SK-N-SH (cell line): ENCODE measurements at regions not wholly inside any gene's neighbourhood (a gene's known extent, or its start where the extent isn't known, plus 50 kb on each side); places are given as distances from the start of the nearest gene placed in this dataset.

Source experiments
- CTCF ChIA-PET: fragments of 300-600, 350-600 bp; formaldehyde crosslinking; extraction: SDS; loops from one replicate; lab custom pipeline; 2021; lab: Yijun Ruan, JAX
- POLR2A ChIA-PET: fragments of 350-600 bp; sonication (Branson Sonifier 250); formaldehyde crosslinking; extraction: SDS; loops from one replicate; lab custom pipeline; 2020; ENCODE audit warnings: antibody characterized with exemption, inconsistent platforms; lab: Yijun Ruan, JAX
- DNase-seq: peaks from one replicate; pipeline ENCODE4 v3.0.0; 2012
- H2AFZ ChIP-seq: fragments of 200-600 bp; sonication (generic); 2 replicates; pipeline ENCODE4 v1.8.1; 2016; ENCODE audit warnings: antibody characterized with exemption, mild to moderate bottlenecking, low read depth
- H3F3A ChIP-seq: fragments of 200-600 bp; sonication (generic); replicated peaks from 2 replicates; pipeline ENCODE3; 2016; ENCODE audit warnings: antibody characterized with exemption, mild to moderate bottlenecking; ENCODE audit not compliant: insufficient read depth
- H3K27ac ChIP-seq, 2 experiments: fragments of 200-500 bp in 1 of 2; fragments of 200-600 bp in 1 of 2; sonication (Bioruptor generic) in 1 of 2; sonication (generic), shearing (Covaris generic) in 1 of 2; 2 replicates each; pipeline versions ENCODE4 v1.5.1 to v1.6.1; 2014 to 2016; ENCODE audit warnings: low read depth in 2 of 2, inconsistent platforms in 1 of 2, low read length in 1 of 2, mild to moderate bottlenecking in 1 of 2, mixed read lengths in 1 of 2
- H3K27me3 ChIP-seq: fragments of 200-600 bp; sonication (generic), shearing (Covaris generic); 2 replicates; pipeline ENCODE4 v1.6.1; 2016; ENCODE audit warnings: mixed run types; ENCODE audit not compliant: insufficient read depth
- H3K36me3 ChIP-seq, 2 experiments: fragments of 200-500 bp in 1 of 2; fragments of 200-600 bp in 1 of 2; sonication (Bioruptor generic) in 1 of 2; sonication (generic) in 1 of 2; replicated peaks in 1 of 2; 2 replicates each; pipeline versions ENCODE3 to v1.5.1; 2014 to 2016; ENCODE audit warnings: low read length in 1 of 2, mild to moderate bottlenecking in 1 of 2; ENCODE audit not compliant: insufficient read depth in 2 of 2, control insufficient read depth in 1 of 2
- H3K4me1 ChIP-seq, 2 experiments: fragments of 200-500 bp in 1 of 2; fragments of 200-600 bp in 1 of 2; sonication (Bioruptor generic) in 1 of 2; sonication (generic), shearing (Covaris generic) in 1 of 2; 2 replicates each; pipeline versions ENCODE4 v1.5.1 to v1.6.1; 2014 to 2016; ENCODE audit warnings: low read depth in 1 of 2, low read length in 1 of 2, mixed run types in 1 of 2; ENCODE audit not compliant: insufficient read depth in 2 of 2, control insufficient read depth in 1 of 2
- H3K4me2 ChIP-seq: fragments of 200-600 bp; sonication (generic), shearing (Covaris generic); 2 replicates; pipeline ENCODE4 v1.6.1; 2017; ENCODE audit warnings: mixed run types
- H3K4me3 ChIP-seq, 2 experiments: fragments of 200-500 bp in 1 of 2; fragments of 200-600 bp in 1 of 2; sonication (Bioruptor generic) in 1 of 2; sonication (generic), shearing (Covaris generic) in 1 of 2; 2 replicates each; pipeline versions ENCODE4 v1.5.1 to v1.8.1; 2014 to 2016; ENCODE audit warnings: low read depth in 2 of 2, inconsistent platforms in 1 of 2, low read length in 1 of 2, mild to moderate bottlenecking in 1 of 2, mixed read lengths in 1 of 2, moderate library complexity in 1 of 2
- H3K79me2 ChIP-seq: fragments of 200-600 bp; sonication (generic); 2 replicates; pipeline ENCODE4 v1.8.1; 2017; ENCODE audit warnings: mild to moderate bottlenecking; ENCODE audit not compliant: insufficient read depth
- H3K9ac ChIP-seq: fragments of 200-600 bp; sonication (generic); 2 replicates; pipeline ENCODE4 v1.6.1; 2017; ENCODE audit warnings: mixed run types
- H3K9me2 ChIP-seq: fragments of 200-600 bp; sonication (generic); 2 replicates; pipeline ENCODE4 v1.6.1; 2017; ENCODE audit warnings: mixed run types
- H3K9me3 ChIP-seq: fragments of 200-600 bp; sonication (generic); 2 replicates; pipeline ENCODE4 v1.6.1; 2017; ENCODE audit warnings: mixed run types, mild to moderate bottlenecking, moderate library complexity
- H4K20me1 ChIP-seq: fragments of 200-600 bp; sonication (generic); 2 replicates; pipeline ENCODE4 v1.6.1; 2017; ENCODE audit warnings: mild to moderate bottlenecking, mixed run types; ENCODE audit not compliant: insufficient read depth
- CHD2 ChIP-seq: fragments of 150-350 bp; IDR thresholded peaks from 2 replicates; pipeline ENCODE4 v1.6.1; 2018; ENCODE audit warnings: low read length; ENCODE audit not compliant: partially characterized antibody
- CTCF ChIP-seq: fragments of 200-600 bp; sonication (generic); IDR thresholded peaks from 2 replicates; pipeline ENCODE4 v1.6.1; 2017; ENCODE audit warnings: antibody characterized with exemption, mild to moderate bottlenecking, moderate library complexity
- EP300 ChIP-seq, 2 experiments: IDR thresholded peaks; 2 replicates each; pipeline versions ENCODE4 v1.4.0 to v1.6.1; 2012; ENCODE audit warnings: borderline replicate concordance in 1 of 2, low read depth in 1 of 2, low read length in 1 of 2
- GABPA ChIP-seq: IDR thresholded peaks from 2 replicates; pipeline ENCODE4 v1.4.0; 2012; ENCODE audit warnings: low read depth, mild to moderate bottlenecking
- MEF2A ChIP-seq: IDR thresholded peaks from 2 replicates; pipeline ENCODE4 v1.4.0; 2012; ENCODE audit warnings: low read depth, borderline replicate concordance
- NRF1 ChIP-seq: IDR thresholded peaks from 2 replicates; pipeline ENCODE4 v1.6.1; 2012; ENCODE audit warnings: low read depth, mild to moderate bottlenecking, low read length
- PBX3 ChIP-seq: IDR thresholded peaks from 2 replicates; pipeline ENCODE4; 2012
- RAD21 ChIP-seq: IDR thresholded peaks from 2 replicates; pipeline ENCODE4 v1.6.1; 2012; ENCODE audit warnings: mild to moderate bottlenecking, low read length
- RXRA ChIP-seq: IDR thresholded peaks from 2 replicates; pipeline ENCODE4 v1.4.0; 2012; ENCODE audit warnings: low read depth, mild to moderate bottlenecking, borderline replicate concordance
- SMC3 ChIP-seq: IDR thresholded peaks from 2 replicates; pipeline ENCODE4 v1.6.1; 2012; ENCODE audit warnings: low read depth, low read length, improper control_type of control experiment
- TAF1 ChIP-seq: IDR thresholded peaks from 2 replicates; pipeline ENCODE4 v1.6.1; 2012; ENCODE audit warnings: low read depth, mild to moderate bottlenecking, low read length, moderate library complexity, borderline replicate concordance
- TCF12 ChIP-seq: IDR thresholded peaks from 2 replicates; pipeline ENCODE4 v1.4.0; 2012
- WGBS: methylation state at CpG from one replicate; pipeline ENCODE4 v1.1.6; 2017; ENCODE audit warnings: low lambda C conversion rate; 5-methylcytosine and 5-hydroxymethylcytosine counted together
- TF ChIP-seq, protein P1 (sequence below): IDR thresholded peaks from 2 replicates; pipeline ENCODE4 v1.4.0; 2012; ENCODE audit warnings: low read depth
- TF ChIP-seq, protein P2 (sequence below): IDR thresholded peaks from 2 replicates; pipeline ENCODE4 v1.6.1; 2012; ENCODE audit warnings: mild to moderate bottlenecking, low read depth, low read length, moderate library complexity
- TF ChIP-seq, protein P3 (sequence below): fragments of 150-350 bp; IDR thresholded peaks from 2 replicates; pipeline ENCODE4 v1.6.1; 2017; ENCODE audit warnings: antibody characterized with exemption, low read length, low read depth, borderline replicate concordance
- TF ChIP-seq, protein P4 (sequence below): IDR thresholded peaks from 2 replicates; pipeline ENCODE4 v1.4.0; 2012; ENCODE audit warnings: low read depth, borderline replicate concordance

- Histone ChIP-seq H3K4me2 (peak overlapping the region; percentile 11; the same call in 1 of the 2 replicates), H3K9me3 (no peaks in the 10 kb centered on the region), H3K9ac (no peak overlapping the region), H3K79me2 (no peaks in the 10 kb centered on the region), H3K27me3 (no peaks in the 10 kb centered on the region), H3K4me3 (no peak overlapping the region), H3K36me3 (no peaks in the 10 kb centered on the region), H2AFZ (peak overlapping the region; percentile 36; the same call in 1 of the 2 replicates), H3K4me1 (peaks cover 0 to 3% of the 10 kb centered on the region in 2 experiments; a peak in 1 of 4 replicates), H3F3A (no peaks in the 10 kb centered on the region), H4K20me1 (no peaks in the 10 kb centered on the region), H3K9me2 (no peaks in the 10 kb centered on the region), H3K27ac (no peak overlapping the region)
- CTCF ChIA-PET, result interaction anchor here (1.1 to 5.7 kb wide), 2 partner anchors 8 to 116 kb away, joined by 3 to 75 read pairs; no protein-coding TSS in a partner anchor
- no peak for DNase-seq
- 43% methylated on average over 19 of the region's 19 CpGs for WGBS
- peak; percentile 28; the same call in 1 of the 2 replicates for TF ChIP-seq PBX3
- no peak for TF ChIP-seq RXRA
- no peak for TF ChIP-seq RAD21
- no peak for TF ChIP-seq NRF1
- TF ChIP-seq TCF12, result 0 out of 2 replicates have a peak, but pooled peaks have one; percentile 2
- no peak for TF ChIP-seq MEF2A
- TF ChIP-seq SMC3, result no peak
- TF ChIP-seq, protein P1, sequence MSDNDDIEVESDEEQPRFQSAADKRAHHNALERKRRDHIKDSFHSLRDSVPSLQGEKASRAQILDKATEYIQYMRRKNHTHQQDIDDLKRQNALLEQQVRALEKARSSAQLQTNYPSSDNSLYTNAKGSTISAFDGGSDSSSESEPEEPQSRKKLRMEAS, result no peak
- POLR2A ChIA-PET, result no interaction called here
Measured at GRCh38 chr17:56707312-56708219, 114.1 kb downstream of the NOG start.

DNA sequence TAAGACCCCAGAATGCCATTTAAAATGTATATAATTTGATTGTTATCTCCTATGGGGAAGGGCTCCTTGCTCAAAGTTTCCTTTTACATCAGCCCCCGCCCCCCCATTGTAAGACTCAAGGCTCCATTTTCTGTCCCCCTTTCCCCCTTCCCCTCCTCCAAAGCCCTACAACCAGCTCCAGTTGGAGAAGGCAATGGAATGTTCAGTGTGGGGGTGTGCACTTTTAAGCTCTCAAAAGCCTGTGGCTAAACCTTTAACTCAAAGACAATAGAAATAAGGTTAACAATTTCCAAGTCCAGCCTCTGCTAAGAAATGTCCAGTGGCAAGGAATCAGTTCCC is 114.7 kb downstream of the NOG start:
- H2AFZ ChIP-seq, result no peak overlapping the region
- peaks cover 0 to 3% of the 10 kb centered on the region in 2 experiments; a peak in 1 of 4 replicates for H3K4me1 ChIP-seq
- no peak overlapping the region for H3K27ac ChIP-seq
- no peaks in the 10 kb centered on the region for H4K20me1 ChIP-seq
- H3K79me2 ChIP-seq, result no peaks in the 10 kb centered on the region
- H3F3A ChIP-seq, result no peaks in the 10 kb centered on the region
- H3K9me2 ChIP-seq, result no peaks in the 10 kb centered on the region
- no peak overlapping the region for H3K9ac ChIP-seq
- peak overlapping the region; percentile 11; the same call in 1 of the 2 replicates for H3K4me2 ChIP-seq
- H3K4me3 ChIP-seq, result no peak overlapping the region
- ChIA-PET CTCF (interaction anchor here (1.1 to 5.7 kb wide), 3 partner anchors 7 to 116 kb away, joined by 3 to 75 read pairs (median 4); no protein-coding TSS in a partner anchor), POLR2A (no interaction called here)
- 41% methylated on average over 1 of the region's 1 CpG for WGBS
- H3K27me3 ChIP-seq, result no peaks in the 10 kb centered on the region
- no peaks in the 10 kb centered on the region for H3K36me3 ChIP-seq
- no peaks in the 10 kb centered on the region for H3K9me3 ChIP-seq
- DNase-seq, result no peak
- no peak for TF ChIP-seq TAF1
- TF ChIP-seq, protein P1, result no peak
- TF ChIP-seq, protein P2, sequence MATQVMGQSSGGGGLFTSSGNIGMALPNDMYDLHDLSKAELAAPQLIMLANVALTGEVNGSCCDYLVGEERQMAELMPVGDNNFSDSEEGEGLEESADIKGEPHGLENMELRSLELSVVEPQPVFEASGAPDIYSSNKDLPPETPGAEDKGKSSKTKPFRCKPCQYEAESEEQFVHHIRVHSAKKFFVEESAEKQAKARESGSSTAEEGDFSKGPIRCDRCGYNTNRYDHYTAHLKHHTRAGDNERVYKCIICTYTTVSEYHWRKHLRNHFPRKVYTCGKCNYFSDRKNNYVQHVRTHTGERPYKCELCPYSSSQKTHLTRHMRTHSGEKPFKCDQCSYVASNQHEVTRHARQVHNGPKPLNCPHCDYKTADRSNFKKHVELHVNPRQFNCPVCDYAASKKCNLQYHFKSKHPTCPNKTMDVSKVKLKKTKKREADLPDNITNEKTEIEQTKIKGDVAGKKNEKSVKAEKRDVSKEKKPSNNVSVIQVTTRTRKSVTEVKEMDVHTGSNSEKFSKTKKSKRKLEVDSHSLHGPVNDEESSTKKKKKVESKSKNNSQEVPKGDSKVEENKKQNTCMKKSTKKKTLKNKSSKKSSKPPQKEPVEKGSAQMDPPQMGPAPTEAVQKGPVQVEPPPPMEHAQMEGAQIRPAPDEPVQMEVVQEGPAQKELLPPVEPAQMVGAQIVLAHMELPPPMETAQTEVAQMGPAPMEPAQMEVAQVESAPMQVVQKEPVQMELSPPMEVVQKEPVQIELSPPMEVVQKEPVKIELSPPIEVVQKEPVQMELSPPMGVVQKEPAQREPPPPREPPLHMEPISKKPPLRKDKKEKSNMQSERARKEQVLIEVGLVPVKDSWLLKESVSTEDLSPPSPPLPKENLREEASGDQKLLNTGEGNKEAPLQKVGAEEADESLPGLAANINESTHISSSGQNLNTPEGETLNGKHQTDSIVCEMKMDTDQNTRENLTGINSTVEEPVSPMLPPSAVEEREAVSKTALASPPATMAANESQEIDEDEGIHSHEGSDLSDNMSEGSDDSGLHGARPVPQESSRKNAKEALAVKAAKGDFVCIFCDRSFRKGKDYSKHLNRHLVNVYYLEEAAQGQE, result no peak
- no peak for TF ChIP-seq EP300 (IDR thresholded peaks at IDR 0.05; ENCODE audit: borderline replicate concordance in 1 of 2, low read depth in 1 of 2, low read length in 1 of 2)
- TF ChIP-seq CTCF, result no peak
- TF ChIP-seq CHD2, result no peak
- TF ChIP-seq, protein P3, sequence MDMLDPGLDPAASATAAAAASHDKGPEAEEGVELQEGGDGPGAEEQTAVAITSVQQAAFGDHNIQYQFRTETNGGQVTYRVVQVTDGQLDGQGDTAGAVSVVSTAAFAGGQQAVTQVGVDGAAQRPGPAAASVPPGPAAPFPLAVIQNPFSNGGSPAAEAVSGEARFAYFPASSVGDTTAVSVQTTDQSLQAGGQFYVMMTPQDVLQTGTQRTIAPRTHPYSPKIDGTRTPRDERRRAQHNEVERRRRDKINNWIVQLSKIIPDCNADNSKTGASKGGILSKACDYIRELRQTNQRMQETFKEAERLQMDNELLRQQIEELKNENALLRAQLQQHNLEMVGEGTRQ, result no peak
- no peak for TF ChIP-seq GABPA
- TF ChIP-seq RXRA, result no peak
- TF ChIP-seq, protein P4, sequence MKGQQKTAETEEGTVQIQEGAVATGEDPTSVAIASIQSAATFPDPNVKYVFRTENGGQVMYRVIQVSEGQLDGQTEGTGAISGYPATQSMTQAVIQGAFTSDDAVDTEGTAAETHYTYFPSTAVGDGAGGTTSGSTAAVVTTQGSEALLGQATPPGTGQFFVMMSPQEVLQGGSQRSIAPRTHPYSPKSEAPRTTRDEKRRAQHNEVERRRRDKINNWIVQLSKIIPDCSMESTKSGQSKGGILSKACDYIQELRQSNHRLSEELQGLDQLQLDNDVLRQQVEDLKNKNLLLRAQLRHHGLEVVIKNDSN, result no peak
